Body of pancreas (tissue), 4 donors: ENCODE measurements at regions not wholly inside any gene's neighbourhood (a gene's known extent, or its start where the extent isn't known, plus 50 kb on each side); places are given as distances from the start of the nearest gene placed in this dataset.

ENCODE experiments used
- POLR2A ChIP-seq, 3 donors: fragments of 450-650 bp; IDR thresholded peaks; one replicate each; pipeline ENCODE4 v1.6.1; 2016; ENCODE audit warnings: antibody characterized with exemption in 3 of 3, mild to moderate bottlenecking in 2 of 3
- TF ChIP-seq, protein P1 (sequence below), 7 experiments: fragments of 450-650 bp in 4 of 7; fragments of 200-600 bp in 3 of 7; sonication (generic) in 3 of 7; IDR thresholded peaks; one replicate each; pipeline ENCODE4 v1.5.1; 2016 to 2019; ENCODE audit warnings: antibody characterized with exemption in 7 of 7

DNA sequence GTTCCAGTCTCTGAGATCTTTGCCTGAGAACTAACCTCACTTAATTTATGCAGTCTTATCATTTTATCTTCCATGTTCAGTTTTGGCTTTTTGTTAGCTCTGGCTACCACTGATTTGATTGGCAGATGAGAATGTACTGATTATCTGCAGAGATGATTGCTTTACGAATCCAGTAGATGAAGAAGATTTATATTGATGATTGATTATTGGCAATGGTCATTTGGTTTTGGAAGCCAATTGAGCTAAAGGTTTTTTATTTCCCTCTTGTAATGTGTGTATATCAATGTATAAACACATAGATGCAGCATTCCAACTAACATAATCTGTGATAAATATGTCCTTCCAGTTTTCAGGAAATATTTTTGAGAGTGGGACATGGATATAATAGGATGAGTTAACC is 763.6 kb downstream of the CDH11 start:
- no peak for TF ChIP-seq POLR2A (IDR thresholded peaks at IDR 0.05)
- TF ChIP-seq, protein P1, sequence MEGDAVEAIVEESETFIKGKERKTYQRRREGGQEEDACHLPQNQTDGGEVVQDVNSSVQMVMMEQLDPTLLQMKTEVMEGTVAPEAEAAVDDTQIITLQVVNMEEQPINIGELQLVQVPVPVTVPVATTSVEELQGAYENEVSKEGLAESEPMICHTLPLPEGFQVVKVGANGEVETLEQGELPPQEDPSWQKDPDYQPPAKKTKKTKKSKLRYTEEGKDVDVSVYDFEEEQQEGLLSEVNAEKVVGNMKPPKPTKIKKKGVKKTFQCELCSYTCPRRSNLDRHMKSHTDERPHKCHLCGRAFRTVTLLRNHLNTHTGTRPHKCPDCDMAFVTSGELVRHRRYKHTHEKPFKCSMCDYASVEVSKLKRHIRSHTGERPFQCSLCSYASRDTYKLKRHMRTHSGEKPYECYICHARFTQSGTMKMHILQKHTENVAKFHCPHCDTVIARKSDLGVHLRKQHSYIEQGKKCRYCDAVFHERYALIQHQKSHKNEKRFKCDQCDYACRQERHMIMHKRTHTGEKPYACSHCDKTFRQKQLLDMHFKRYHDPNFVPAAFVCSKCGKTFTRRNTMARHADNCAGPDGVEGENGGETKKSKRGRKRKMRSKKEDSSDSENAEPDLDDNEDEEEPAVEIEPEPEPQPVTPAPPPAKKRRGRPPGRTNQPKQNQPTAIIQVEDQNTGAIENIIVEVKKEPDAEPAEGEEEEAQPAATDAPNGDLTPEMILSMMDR (IDR thresholded peaks at IDR 0.05): no peak
